OCI-LY3 (cell line): ENCODE measurements at regions not wholly inside any gene's neighbourhood (a gene's known extent, or its start where the extent isn't known, plus 50 kb on each side); places are given as distances from the start of the nearest gene placed in this dataset.

ENCODE experiments used
- H2AFZ ChIP-seq: fragments of 200-600, 300-600 bp; shearing (Covaris generic); 2 replicates; pipeline ENCODE4 v1.6.0; 2014; ENCODE audit warnings: antibody characterized with exemption, low read depth, low read length
- H3K27ac ChIP-seq: fragments of 200-600, 300-600 bp; sonication (generic); 2 replicates; pipeline ENCODE4 v1.5.1; 2014; ENCODE audit warnings: mild to moderate bottlenecking, low read length, moderate library complexity, mixed read lengths
- H3K27me3 ChIP-seq: fragments of 200-600, 300-600 bp; sonication (generic); 2 replicates; pipeline ENCODE4 v1.6.1; 2014; ENCODE audit warnings: low read depth, low read length, mixed read lengths
- H3K36me3 ChIP-seq: fragments of 200-600, 300-600 bp; sonication (generic); replicated peaks from 2 replicates; pipeline ENCODE3; 2014; ENCODE audit warnings: low read depth, low read length, mixed read lengths
- H3K4me1 ChIP-seq: fragments of 300-600, 200-600 bp; sonication (generic); 2 replicates; pipeline ENCODE4 v1.6.1; 2014; ENCODE audit warnings: low read length, mixed read lengths
- H3K4me2 ChIP-seq: fragments of 200-600, 300-600 bp; sonication (generic); 2 replicates; pipeline ENCODE4 v1.6.1; 2014; ENCODE audit warnings: low read length, mixed read lengths
- H3K4me3 ChIP-seq: fragments of 300-600, 200-600 bp; sonication (generic); 2 replicates; pipeline ENCODE4 v1.5.1; 2014; ENCODE audit warnings: antibody characterized with exemption, mild to moderate bottlenecking, low read length, moderate library complexity
- H3K79me2 ChIP-seq: fragments of 300-600, 200-600 bp; shearing (Covaris generic); 2 replicates; pipeline ENCODE4 v1.6.1; 2014; ENCODE audit warnings: mild to moderate bottlenecking, low read length, mixed read lengths
- H3K9ac ChIP-seq: fragments of 300-600, 200-600 bp; shearing (Covaris generic); 2 replicates; pipeline ENCODE4 v1.6.0; 2014; ENCODE audit warnings: mild to moderate bottlenecking, low read length, moderate library complexity
- H3K9me3 ChIP-seq: fragments of 200-600, 300-600 bp; shearing (Covaris generic); 2 replicates; pipeline ENCODE4 v1.6.1; 2014; ENCODE audit warnings: low read length, mixed read lengths; ENCODE audit not compliant: insufficient read depth
- H4K20me1 ChIP-seq: fragments of 200-600, 300-600 bp; sonication (generic); 2 replicates; pipeline ENCODE4 v1.6.1; 2016; ENCODE audit warnings: low read length, mixed read lengths; ENCODE audit not compliant: insufficient read depth
- EZH2phosphoT487 ChIP-seq: fragments of 200-600 bp; shearing (Covaris generic); IDR thresholded peaks from 2 replicates; pipeline ENCODE4 v1.6.1; 2018; ENCODE audit warnings: antibody characterized with exemption, mixed run types, low read depth
- TF ChIP-seq, protein P1 (sequence below): fragments of 200-600, 300-600 bp; sonication (generic); IDR thresholded peaks from 2 replicates; pipeline ENCODE4 v1.5.1; 2014; ENCODE audit warnings: antibody characterized with exemption, low read length, low read depth

DNA sequence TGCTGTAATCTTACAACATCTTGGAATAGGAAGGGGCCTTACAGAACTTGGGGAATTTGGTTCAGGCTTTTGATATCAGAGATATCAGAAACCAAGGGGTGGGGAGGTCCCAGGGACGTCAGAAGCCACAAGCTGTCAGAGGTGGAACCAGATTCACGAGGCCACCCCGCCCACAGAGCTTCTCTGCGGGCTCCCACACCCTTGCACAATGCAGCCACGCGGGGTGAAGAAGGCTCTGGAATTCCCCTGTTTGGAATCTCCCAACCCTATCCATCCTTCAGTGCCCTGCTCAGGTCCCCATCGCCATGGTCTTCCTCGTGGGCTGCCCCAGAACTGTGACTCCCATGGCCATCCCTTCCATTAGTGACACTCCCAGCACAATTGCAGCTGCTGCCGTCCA, 247.1 kb upstream of the SHH start:
- Histone ChIP-seq H3K4me2 (no peak overlapping the region), H3K79me2 (no peaks in the 10 kb centered on the region), H3K9me3 (no peaks in the 10 kb centered on the region; the same call in 1 of the 2 replicates), H3K27me3 (no peaks in the 10 kb centered on the region), H3K27ac (no peak overlapping the region), H3K9ac (no peak overlapping the region), H4K20me1 (no peaks in the 10 kb centered on the region), H3K4me1 (no peaks in the 10 kb centered on the region), H3K36me3 (no peaks in the 10 kb centered on the region), H3K4me3 (no peak overlapping the region), H2AFZ (no peak overlapping the region)
- TF ChIP-seq, protein P1, sequence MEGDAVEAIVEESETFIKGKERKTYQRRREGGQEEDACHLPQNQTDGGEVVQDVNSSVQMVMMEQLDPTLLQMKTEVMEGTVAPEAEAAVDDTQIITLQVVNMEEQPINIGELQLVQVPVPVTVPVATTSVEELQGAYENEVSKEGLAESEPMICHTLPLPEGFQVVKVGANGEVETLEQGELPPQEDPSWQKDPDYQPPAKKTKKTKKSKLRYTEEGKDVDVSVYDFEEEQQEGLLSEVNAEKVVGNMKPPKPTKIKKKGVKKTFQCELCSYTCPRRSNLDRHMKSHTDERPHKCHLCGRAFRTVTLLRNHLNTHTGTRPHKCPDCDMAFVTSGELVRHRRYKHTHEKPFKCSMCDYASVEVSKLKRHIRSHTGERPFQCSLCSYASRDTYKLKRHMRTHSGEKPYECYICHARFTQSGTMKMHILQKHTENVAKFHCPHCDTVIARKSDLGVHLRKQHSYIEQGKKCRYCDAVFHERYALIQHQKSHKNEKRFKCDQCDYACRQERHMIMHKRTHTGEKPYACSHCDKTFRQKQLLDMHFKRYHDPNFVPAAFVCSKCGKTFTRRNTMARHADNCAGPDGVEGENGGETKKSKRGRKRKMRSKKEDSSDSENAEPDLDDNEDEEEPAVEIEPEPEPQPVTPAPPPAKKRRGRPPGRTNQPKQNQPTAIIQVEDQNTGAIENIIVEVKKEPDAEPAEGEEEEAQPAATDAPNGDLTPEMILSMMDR = no peak
- no peak for TF ChIP-seq EZH2phosphoT487

DNA sequence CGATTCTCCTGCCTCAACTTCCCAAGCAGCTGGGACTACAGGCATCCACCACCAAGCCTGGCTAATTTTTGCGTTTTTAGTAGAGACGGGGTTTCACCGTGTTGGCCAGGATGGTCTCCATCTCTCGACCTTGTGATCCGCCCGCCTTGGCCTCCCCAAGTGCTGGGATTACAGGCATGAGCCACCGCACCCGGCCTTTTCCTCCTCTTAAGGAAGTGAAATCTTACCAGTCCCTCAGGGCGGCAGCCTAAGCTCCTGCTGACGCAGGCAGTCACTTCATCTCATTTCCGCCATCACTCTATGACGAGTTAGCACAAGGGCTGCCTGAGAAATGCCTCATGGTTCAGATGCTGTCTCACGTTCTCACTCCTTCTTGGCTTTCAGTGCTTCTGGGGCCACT, 246.0 kb upstream of the SHH start:
- no peaks in the 10 kb centered on the region for H3K36me3 ChIP-seq
- H3K79me2 ChIP-seq = no peaks in the 10 kb centered on the region
- no peak overlapping the region for H3K27ac ChIP-seq
- H3K27me3 ChIP-seq = no peaks in the 10 kb centered on the region
- no peaks in the 10 kb centered on the region; the same call in 1 of the 2 replicates for H3K9me3 ChIP-seq
- TF ChIP-seq EZH2phosphoT487 = no peak
- TF ChIP-seq, protein P1 = no peak
- no peak overlapping the region for H3K4me2 ChIP-seq
- no peak overlapping the region for H3K9ac ChIP-seq
- H3K4me3 ChIP-seq = no peak overlapping the region
- no peaks in the 10 kb centered on the region for H3K4me1 ChIP-seq
- no peak overlapping the region for H2AFZ ChIP-seq
- no peaks in the 10 kb centered on the region for H4K20me1 ChIP-seq

DNA sequence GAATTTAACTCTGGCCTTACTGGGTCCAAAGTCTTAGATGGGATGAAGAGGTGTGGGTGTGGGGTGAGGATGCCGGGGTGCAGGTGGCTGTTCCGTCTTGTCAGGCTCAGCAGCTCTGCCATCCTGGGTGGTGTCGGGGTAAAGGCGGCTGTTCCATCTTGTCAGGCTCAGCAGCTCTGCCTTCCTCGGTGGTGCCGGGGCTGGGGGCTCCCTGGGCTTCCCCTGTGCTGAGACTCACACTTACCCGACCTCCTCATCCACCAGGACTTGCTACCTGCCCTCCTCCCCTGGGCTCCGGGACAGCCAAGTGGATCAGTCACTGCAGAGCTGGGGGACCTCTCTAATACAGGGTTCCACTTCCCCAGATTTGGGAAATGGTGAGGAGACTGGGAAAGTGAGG, 244.3 kb upstream of the SHH start:
- no peaks in the 10 kb centered on the region for H3K27me3 ChIP-seq
- H3K4me2 ChIP-seq = no peak overlapping the region
- TF ChIP-seq EZH2phosphoT487 = no peak
- TF ChIP-seq, protein P1 = no peak
- H3K27ac ChIP-seq = no peak overlapping the region
- H3K36me3 ChIP-seq = no peaks in the 10 kb centered on the region
- no peaks in the 10 kb centered on the region for H3K79me2 ChIP-seq
- H2AFZ ChIP-seq = no peak overlapping the region
- H3K9ac ChIP-seq = no peak overlapping the region
- H3K4me3 ChIP-seq = no peak overlapping the region
- H3K4me1 ChIP-seq = no peaks in the 10 kb centered on the region
- no peaks in the 10 kb centered on the region; the same call in 1 of the 2 replicates for H3K9me3 ChIP-seq
- no peaks in the 10 kb centered on the region for H4K20me1 ChIP-seq

DNA sequence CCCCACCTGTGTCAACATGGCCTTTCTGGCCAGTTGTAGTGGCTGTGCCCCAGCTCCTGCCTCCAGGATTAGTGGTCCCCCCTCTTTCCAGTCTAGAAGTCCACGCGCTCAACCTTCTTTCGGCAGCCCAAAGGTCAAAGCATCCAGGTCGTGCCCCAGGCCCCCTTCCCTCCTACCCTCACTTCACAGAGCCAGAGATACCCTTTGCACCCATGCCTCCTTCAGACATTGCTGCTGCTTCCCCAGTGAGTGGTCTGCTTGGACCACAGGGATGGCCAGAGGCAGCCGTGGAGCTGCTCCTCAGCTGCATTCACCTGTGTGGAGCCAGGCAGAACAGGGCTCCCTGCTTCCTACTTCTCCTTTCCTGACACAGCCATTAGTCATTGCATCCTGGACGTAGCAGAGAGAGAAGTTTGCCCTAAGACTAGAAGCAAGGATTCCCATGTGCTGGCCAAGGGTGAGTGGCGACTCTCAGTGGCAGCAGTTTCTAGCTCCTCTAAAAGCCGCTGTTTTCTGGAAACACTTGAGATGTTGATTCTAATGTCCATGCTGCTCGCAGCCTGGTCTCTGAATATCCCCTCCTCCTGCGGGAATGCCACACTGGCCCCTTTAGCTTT, 243.1 kb upstream of the SHH start:
- H3K9ac ChIP-seq = no peak overlapping the region
- no peaks in the 10 kb centered on the region for H3K27me3 ChIP-seq
- no peaks in the 10 kb centered on the region for H3K4me1 ChIP-seq
- no peaks in the 10 kb centered on the region for H3K79me2 ChIP-seq
- no peak overlapping the region for H2AFZ ChIP-seq
- H3K4me3 ChIP-seq = no peak overlapping the region
- H3K4me2 ChIP-seq = no peak overlapping the region
- no peaks in the 10 kb centered on the region for H3K9me3 ChIP-seq
- TF ChIP-seq EZH2phosphoT487 = no peak
- TF ChIP-seq, protein P1 = no peak
- no peak overlapping the region for H3K27ac ChIP-seq
- H3K36me3 ChIP-seq = no peaks in the 10 kb centered on the region
- H4K20me1 ChIP-seq = no peaks in the 10 kb centered on the region
